ENCODE measurements at regions not wholly inside any gene's neighbourhood (a gene's known extent, or its start where the extent isn't known, plus 50 kb on each side); places are given as distances from the start of the nearest gene placed in this dataset.

- no peak for TF ChIP-seq CTCF (IDR thresholded peaks at IDR 0.05; ENCODE audit: low read depth, low read length, missing control alignments)
- no peak for DNase-seq (ENCODE audit: low read depth)
These were observed 157.2 kb upstream of the TMEM45B start for GRCh38 chr11:129658526-129658867.

GRCh38 chr11:129680907-129681306 lies 134.7 kb upstream of the TMEM45B start:
- no peak for TF ChIP-seq CTCF (IDR thresholded peaks at IDR 0.05; ENCODE audit: low read depth, low read length, missing control alignments)
- no peak for DNase-seq (ENCODE audit: low read depth)
- no peak overlapping the region for H3K4me3 ChIP-seq (ENCODE audit: low read depth, low read length)

More at GRCh38 chr11:129658526-129658867, 157.2 kb upstream of the TMEM45B start:
- no peak overlapping the region for H3K4me3 ChIP-seq (ENCODE audit: low read depth, low read length)

- DNase-seq (ENCODE audit: low read depth): no peak
- no peak for TF ChIP-seq CTCF (IDR thresholded peaks at IDR 0.05; ENCODE audit: low read depth, low read length, missing control alignments)
These were observed 134.1 kb upstream of the TMEM45B start for GRCh38 chr11:129681344-129682114.

GRCh38 chr11:129686269-129686668 lies 129.4 kb upstream of the TMEM45B start:
- no peak overlapping the region for H3K4me3 ChIP-seq (ENCODE audit: low read depth, low read length)
- DNase-seq (ENCODE audit: low read depth): no peak
- no peak for TF ChIP-seq CTCF (IDR thresholded peaks at IDR 0.05; ENCODE audit: low read depth, low read length, missing control alignments)

More at GRCh38 chr11:129681344-129682114, 134.1 kb upstream of the TMEM45B start:
- no peak overlapping the region for H3K4me3 ChIP-seq (ENCODE audit: low read depth, low read length)

- no peak for TF ChIP-seq CTCF (IDR thresholded peaks at IDR 0.05; ENCODE audit: low read depth, low read length, missing control alignments)
- no peak for DNase-seq (ENCODE audit: low read depth)
- H3K4me3 ChIP-seq (ENCODE audit: low read depth, low read length): no peak overlapping the region
These were observed 124.5 kb upstream of the TMEM45B start for GRCh38 chr11:129691142-129691541.

GRCh38 chr11:129694538-129694937 lies 121.1 kb upstream of the TMEM45B start:
- no peak for DNase-seq (ENCODE audit: low read depth)

More at GRCh38 chr11:129694538-129694937, 121.1 kb upstream of the TMEM45B start:
- H3K4me3 ChIP-seq (ENCODE audit: low read depth, low read length): no peak overlapping the region
- peak; percentile 26 for TF ChIP-seq CTCF (IDR thresholded peaks at IDR 0.05; ENCODE audit: low read depth, low read length, missing control alignments)
